HL-60 (cell line): ENCODE measurements at regions not wholly inside any gene's neighbourhood (a gene's known extent, or its start where the extent isn't known, plus 50 kb on each side); places are given as distances from the start of the nearest gene placed in this dataset.

Experiments
- DNase-seq, 2 experiments: peaks; one replicate each; pipeline ENCODE4 v3.0.0-alpha.2; 2010 to 2020; ENCODE audit warnings: low read depth in 1 of 2, low spot score in 1 of 2
- H3K27ac ChIP-seq: fragments of 250-450 bp; sonication (Bioruptor Pico); replicated peaks from 2 replicates; pipeline ENCODE4 v1.5.1; 2020; ENCODE audit warnings: mild to moderate bottlenecking, moderate library complexity
- H3K27me3 ChIP-seq: fragments of 250-450 bp; sonication (Bioruptor Pico); 2 replicates; pipeline ENCODE4 v1.5.1; 2021; ENCODE audit warnings: mild to moderate bottlenecking, moderate library complexity; ENCODE audit not compliant: insufficient read depth, poor library complexity, severe bottlenecking
- H3K4me3 ChIP-seq: replicated peaks from 2 replicates; pipeline ENCODE4 v1.5.1; 2011; ENCODE audit warnings: mild to moderate bottlenecking, control low read depth, low read length; ENCODE audit not compliant: insufficient read depth
- CTCF ChIP-seq: IDR thresholded peaks from one replicate; pipeline ENCODE4 v1.5.1; 2011; ENCODE audit warnings: low read length, control low read depth, inconsistent platforms; ENCODE audit not compliant: insufficient read depth
- GABPA ChIP-seq: IDR thresholded peaks from 2 replicates; pipeline ENCODE4 v1.6.1; 2012; ENCODE audit warnings: low read depth
- POLR2AphosphoS5 ChIP-seq: IDR thresholded peaks from 2 replicates; pipeline ENCODE4 v1.6.1; 2012; ENCODE audit warnings: low read depth
- REST ChIP-seq: IDR thresholded peaks from 2 replicates; pipeline ENCODE4 v1.6.1; 2012; ENCODE audit warnings: low read depth; ENCODE audit not compliant: insufficient replicate concordance
- SPI1 ChIP-seq: IDR thresholded peaks from 2 replicates; pipeline ENCODE4 v1.6.1; 2012; ENCODE audit warnings: low read depth, mild to moderate bottlenecking, borderline replicate concordance

GRCh38 chr5:3351581-3352442 is 243.8 kb upstream of the IRX1 start:
- TF ChIP-seq POLR2AphosphoS5 (no peak), REST (no peak)
- H3K27ac ChIP-seq: no peak overlapping the region
- H3K4me3 ChIP-seq: no peak overlapping the region
- DNase-seq: no peak
- no peaks in the 10 kb centered on the region for H3K27me3 ChIP-seq

- Histone ChIP-seq H3K4me3 (no peak overlapping the region), H3K27ac (no peak overlapping the region), H3K27me3 (no peaks in the 10 kb centered on the region)
- DNase-seq: no peak
- TF ChIP-seq SPI1 (no peak), POLR2AphosphoS5 (no peak), REST (no peak), CTCF (no peak), GABPA (no peak)
Observed at GRCh38 chr5:3350781-3351180, 244.9 kb upstream of the IRX1 start.

GRCh38 chr5:3349704-3350565 is 245.7 kb upstream of the IRX1 start:
- no peak overlapping the region for H3K27ac ChIP-seq
- no peaks in the 10 kb centered on the region for H3K27me3 ChIP-seq
- no peak for DNase-seq
- no peak overlapping the region for H3K4me3 ChIP-seq
- no peak for TF ChIP-seq REST
- TF ChIP-seq CTCF: no peak
- no peak for TF ChIP-seq POLR2AphosphoS5
- no peak for TF ChIP-seq GABPA
- TF ChIP-seq SPI1: no peak
